Bronchial epithelial cell (primary cell): ENCODE measurements at regions not wholly inside any gene's neighbourhood (a gene's known extent, or its start where the extent isn't known, plus 50 kb on each side); places are given as distances from the start of the nearest gene placed in this dataset.
"Not testable (repeated sequence)": the region's sequence is repeated elsewhere in the genome, so short reads cannot be mapped to it uniquely, and the experiment has no call there.

Experiments
- DNase-seq: peaks from one replicate; pipeline ENCODE4 v3.0.0-alpha.2; 2010; ENCODE audit warnings: low read depth
- FAIRE-seq: peaks from 2 replicates; lab custom pipeline; 2011; peaks lifted over from hg19 to GRCh38; lab: Jason Lieb, UNC
- H3K27me3 ChIP-seq: 2 replicates; pipeline ENCODE4 v1.5.1; 2011; ENCODE audit warnings: low read length; ENCODE audit not compliant: control insufficient read depth, insufficient read depth
- H3K36me3 ChIP-seq: 2 replicates; pipeline ENCODE4 v1.5.1; 2011; ENCODE audit warnings: low read length; ENCODE audit not compliant: control insufficient read depth, insufficient read depth
- H3K4me3 ChIP-seq: 2 replicates; pipeline ENCODE4 v1.5.1; 2011; ENCODE audit warnings: mild to moderate bottlenecking, low read depth, low read length, control low read depth
- CTCF ChIP-seq: IDR thresholded peaks from 2 replicates; pipeline ENCODE4 v1.5.1; 2011; ENCODE audit warnings: mild to moderate bottlenecking, moderate library complexity, low read length, control low read depth, inconsistent platforms; ENCODE audit not compliant: insufficient read depth, severe bottlenecking

- H3K36me3 ChIP-seq: no peaks in the 10 kb centered on the region
- FAIRE-seq: no peak
- no peak overlapping the region for H3K4me3 ChIP-seq
- TF ChIP-seq CTCF: no peak
- H3K27me3 ChIP-seq: no peaks in the 10 kb centered on the region
- no peak for DNase-seq
Observed at GRCh38 chr7:15128716-15129115, 226.2 kb upstream of the DGKB start.

- H3K36me3 ChIP-seq, DNase-seq, FAIRE-seq, H3K27me3 ChIP-seq, H3K4me3 ChIP-seq: not testable (repeated sequence)
Observed at GRCh38 chr7:15126653-15127052, 224.1 kb upstream of the DGKB start.

- no peak overlapping the region for H3K4me3 ChIP-seq
- H3K36me3 ChIP-seq: no peaks in the 10 kb centered on the region
- no peak for TF ChIP-seq CTCF
- H3K27me3 ChIP-seq: no peaks in the 10 kb centered on the region
- DNase-seq (no peak), FAIRE-seq (no peak)
Observed at GRCh38 chr7:15123901-15124300, 221.3 kb upstream of the DGKB start.

- FAIRE-seq (no peak), DNase-seq (peak; percentile 70)
- H3K36me3 ChIP-seq: no peaks in the 10 kb centered on the region
- TF ChIP-seq CTCF: no peak
- H3K27me3 ChIP-seq: no peaks in the 10 kb centered on the region
- no peak overlapping the region for H3K4me3 ChIP-seq
Observed at GRCh38 chr7:15113752-15114151, 211.2 kb upstream of the DGKB start.

GRCh38 chr7:15105711-15106110 lies 203.2 kb upstream of the DGKB start:
- H3K36me3 ChIP-seq: no peaks in the 10 kb centered on the region
- no peaks in the 10 kb centered on the region for H3K27me3 ChIP-seq
- no peak overlapping the region for H3K4me3 ChIP-seq
- TF ChIP-seq CTCF: no peak
- DNase-seq (no peak), FAIRE-seq (no peak)

- Histone ChIP-seq H3K4me3 (no peak overlapping the region), H3K27me3 (no peaks in the 10 kb centered on the region)
- no peak for FAIRE-seq
Observed at GRCh38 chr7:15104411-15105092, 202.0 kb upstream of the DGKB start.

More at GRCh38 chr7:15104411-15105092, 202.0 kb upstream of the DGKB start:
- no peak for TF ChIP-seq CTCF
- no peak for DNase-seq
- H3K36me3 ChIP-seq: no peaks in the 10 kb centered on the region
